CD4-positive, alpha-beta T cell treated with Interleukin-12 subunit alpha and Interleukin-12 subunit beta, for 1 hour (primary cell): ENCODE measurements at regions not wholly inside any gene's neighbourhood (a gene's known extent, or its start where the extent isn't known, plus 50 kb on each side); places are given as distances from the start of the nearest gene placed in this dataset.
A peak's percentile ranks its signal among the peaks of the same experiment; 100 is the strongest.

Experiments
- DNase-seq: peaks from one replicate; pipeline ENCODE4 v3.0.0-alpha.2; 2020

GRCh38 chr7:130948822-130949221, 214.8 kb upstream of the KLF14 start:
- peak; percentile 39 for DNase-seq

- DNase-seq, result no peak
These were observed 215.5 kb upstream of the KLF14 start for GRCh38 chr7:130949550-130949949.

GRCh38 chr7:130950054-130950453, 216.0 kb upstream of the KLF14 start:
- no peak for DNase-seq

GRCh38 chr7:130950741-130951140, 216.7 kb upstream of the KLF14 start:
- DNase-seq, result no peak

GRCh38 chr7:130951303-130951975, 217.4 kb upstream of the KLF14 start:
- DNase-seq, result peak; percentile 85

GRCh38 chr7:130951976-130952876, 218.2 kb upstream of the KLF14 start:
- DNase-seq, result no peak

GRCh38 chr7:130953196-130953595, 219.2 kb upstream of the KLF14 start:
- DNase-seq, result no peak

GRCh38 chr7:130954918-130955564, 221.0 kb upstream of the KLF14 start:
- no peak for DNase-seq

- DNase-seq, result no peak
These were observed 221.5 kb upstream of the KLF14 start for GRCh38 chr7:130955565-130955919.

GRCh38 chr7:130956417-130957136, 222.6 kb upstream of the KLF14 start:
- DNase-seq, result peak; percentile 47

GRCh38 chr7:130957137-130957513, 223.1 kb upstream of the KLF14 start:
- DNase-seq, result peak; percentile 76

- peak; percentile 48 for DNase-seq
These were observed 223.9 kb upstream of the KLF14 start for GRCh38 chr7:130957722-130958435.

- no peak for DNase-seq
These were observed 224.8 kb upstream of the KLF14 start for GRCh38 chr7:130958846-130959245.

- DNase-seq, result peak; percentile 64
These were observed 225.8 kb upstream of the KLF14 start for GRCh38 chr7:130959743-130960207.

GRCh38 chr7:130960208-130960988, 226.4 kb upstream of the KLF14 start:
- DNase-seq, result peak; percentile 75

GRCh38 chr7:130961128-130961601, 227.2 kb upstream of the KLF14 start:
- DNase-seq, result peak; percentile 91

GRCh38 chr7:130962109-130962508, 228.1 kb upstream of the KLF14 start:
- DNase-seq, result no peak

GRCh38 chr7:130963339-130963738, 229.3 kb upstream of the KLF14 start:
- no peak for DNase-seq

- no peak for DNase-seq
These were observed 231.5 kb upstream of the KLF14 start for GRCh38 chr7:130965515-130965914.

GRCh38 chr7:130966246-130967009, 232.4 kb upstream of the KLF14 start:
- DNase-seq, result no peak

GRCh38 chr7:130970196-130970595, 236.2 kb upstream of the KLF14 start:
- no peak for DNase-seq
